GM20000 (cell line): ENCODE measurements at regions not wholly inside any gene's neighbourhood (a gene's known extent, or its start where the extent isn't known, plus 50 kb on each side); places are given as distances from the start of the nearest gene placed in this dataset.

Source experiments
- DNase-seq: peaks from one replicate; pipeline ENCODE4 v3.0.0; 2012; ENCODE audit warnings: low spot score
- CTCF ChIP-seq: IDR thresholded peaks from 2 replicates; pipeline ENCODE4 v1.5.1; 2012; ENCODE audit warnings: mild to moderate bottlenecking, control low read depth; ENCODE audit errors: extremely low read depth, missing control alignments

- no peak for DNase-seq
- TF ChIP-seq CTCF: no peak
Observed at GRCh38 chr1:104945406-104945805, 1195.7 kb downstream of the AMY1C start.

- no peak for TF ChIP-seq CTCF
- no peak for DNase-seq
Observed at GRCh38 chr1:104946558-104947210, 1197.0 kb downstream of the AMY1C start.

GRCh38 chr1:104953555-104953954, 1203.9 kb downstream of the AMY1C start:
- DNase-seq: no peak
- TF ChIP-seq CTCF: no peak

- TF ChIP-seq CTCF: no peak
- DNase-seq: no peak
Observed at GRCh38 chr1:104973516-104973915, 1223.8 kb downstream of the AMY1C start.

- no peak for DNase-seq
- no peak for TF ChIP-seq CTCF
Observed at GRCh38 chr1:104979651-104980050, 1230.0 kb downstream of the AMY1C start.

GRCh38 chr1:104987210-104987609, 1237.5 kb downstream of the AMY1C start:
- peak; percentile 16 for DNase-seq
- TF ChIP-seq CTCF: no peak

- no peak for TF ChIP-seq CTCF
- DNase-seq: no peak
Observed at GRCh38 chr1:104989012-104989411, 1239.3 kb downstream of the AMY1C start.
